ENCODE measurements at regions not wholly inside any gene's neighbourhood (a gene's known extent, or its start where the extent isn't known, plus 50 kb on each side); places are given as distances from the start of the nearest gene placed in this dataset.

- TF ChIP-seq POLR2A (IDR thresholded peaks at IDR 0.05), result no peak
- TF ChIP-seq CTCF (IDR thresholded peaks at IDR 0.05), result no peak
- TF ChIP-seq POLR2AphosphoS5 (IDR thresholded peaks at IDR 0.05; ENCODE audit: insufficient read depth in 1 of 2, low read depth in 1 of 2), result no peak
Observed at GRCh38 chr6:145275787-145276186, 459.5 kb downstream of the EPM2A start.

Data from vagina (tissue), 2 donors.